GM19324 (cell line): ENCODE measurements at regions not wholly inside any gene's neighbourhood (a gene's known extent, or its start where the extent isn't known, plus 50 kb on each side); places are given as distances from the start of the nearest gene placed in this dataset.
"Not testable (repeated sequence)": the region's sequence is repeated elsewhere in the genome, so short reads cannot be mapped to it uniquely, and the experiment has no call there.

ENCODE experiments used
- ATAC-seq: cut with Tn5 transposase; IDR thresholded peaks from one replicate; pipeline ENCODE4 v1.9.1; 2021; ENCODE audit warnings: mild to moderate bottlenecking, moderate library complexity; ENCODE audit not compliant: unreplicated experiment, low FRiP score

DNA sequence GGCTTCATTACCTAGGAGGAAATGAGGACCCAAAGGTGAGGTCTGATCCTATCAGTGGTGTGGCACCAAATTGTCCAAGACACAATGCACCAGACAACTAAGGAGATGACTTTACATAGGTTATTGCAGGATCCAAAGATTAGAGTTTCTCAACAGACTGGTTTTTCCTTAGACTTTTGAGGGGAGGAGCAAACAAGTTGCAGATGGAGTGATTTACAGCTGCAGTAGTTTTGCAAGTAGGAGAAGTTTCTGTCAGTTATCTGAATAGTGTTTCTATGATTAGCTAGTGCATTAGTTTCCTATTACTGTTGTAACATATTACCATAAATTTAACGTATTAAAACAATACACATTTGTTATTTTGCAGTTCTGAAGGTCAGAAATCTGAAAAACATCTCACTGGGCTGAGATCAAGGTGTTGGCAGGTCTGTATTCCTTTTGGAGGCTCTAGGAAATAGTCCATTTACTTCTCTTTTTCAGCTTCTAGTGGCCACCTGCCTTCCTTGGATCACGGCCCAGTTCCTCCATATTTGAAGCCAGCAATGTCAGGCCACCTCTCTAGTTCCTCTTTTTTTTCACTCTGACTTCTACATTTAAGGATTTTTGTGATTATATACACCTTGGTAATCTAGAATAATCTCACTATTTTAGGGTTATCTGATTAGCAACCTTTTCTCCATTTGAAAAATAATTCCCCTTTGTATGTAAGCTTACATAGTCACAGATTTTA, 994.9 kb downstream of the REEP3 start:
- no peak for ATAC-seq

DNA sequence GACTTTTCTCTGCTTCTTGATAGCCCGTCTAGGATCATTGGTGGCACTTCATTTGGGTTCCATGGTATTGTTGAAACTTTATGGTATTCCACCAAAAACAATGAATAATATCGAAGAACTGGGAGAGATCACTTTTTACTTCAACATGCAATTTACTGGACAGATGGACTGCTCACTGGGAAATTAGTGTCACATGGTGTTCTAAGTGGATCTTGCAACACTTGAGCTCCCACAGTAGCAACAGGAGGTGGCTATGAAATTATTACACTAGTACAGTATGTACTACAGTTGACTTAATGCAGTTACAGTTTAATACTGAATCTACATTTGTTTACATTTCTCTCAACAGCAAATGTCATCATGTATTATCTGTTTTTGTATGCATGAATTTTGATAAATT, 997.3 kb downstream of the REEP3 start:
- ATAC-seq: no peak

DNA sequence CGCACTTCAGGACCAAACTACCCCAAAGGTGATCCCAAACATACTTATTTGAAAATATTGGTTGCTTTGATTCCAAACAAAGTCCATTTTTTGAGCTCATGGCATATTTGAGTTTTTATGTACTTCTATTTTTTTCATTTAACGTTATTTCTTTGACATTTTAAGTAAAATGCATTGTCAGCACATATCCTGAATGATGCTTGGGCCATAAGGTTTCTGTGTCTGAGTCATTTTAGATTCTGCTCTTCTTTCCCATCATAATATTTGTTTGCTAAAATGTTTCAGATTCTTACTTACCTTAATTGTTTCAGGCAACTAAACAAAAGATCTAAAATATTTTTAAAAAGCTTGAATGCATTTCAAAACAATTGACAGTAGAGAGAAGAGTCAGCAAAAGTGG, 998.2 kb downstream of the REEP3 start:
- ATAC-seq: no peak

DNA sequence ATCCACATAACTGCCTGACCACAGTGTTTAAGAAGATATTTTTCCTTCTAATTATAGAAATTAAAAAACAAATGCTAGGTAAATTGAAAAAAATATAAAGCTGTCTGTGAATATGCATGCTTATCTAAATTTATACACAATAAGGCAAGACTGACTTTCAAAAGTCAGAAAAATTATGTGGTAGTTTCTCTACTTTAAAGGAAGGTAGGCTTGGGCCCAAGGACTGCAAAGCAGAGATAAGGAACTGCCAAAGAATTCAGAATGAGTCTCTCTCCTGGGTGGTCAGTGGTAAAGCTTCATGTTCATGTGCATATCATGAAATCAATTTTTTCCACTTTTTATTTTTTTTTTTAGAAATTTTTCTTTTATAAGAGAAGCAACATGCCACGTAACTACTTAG, 998.6 kb downstream of the REEP3 start:
- no peak for ATAC-seq

DNA sequence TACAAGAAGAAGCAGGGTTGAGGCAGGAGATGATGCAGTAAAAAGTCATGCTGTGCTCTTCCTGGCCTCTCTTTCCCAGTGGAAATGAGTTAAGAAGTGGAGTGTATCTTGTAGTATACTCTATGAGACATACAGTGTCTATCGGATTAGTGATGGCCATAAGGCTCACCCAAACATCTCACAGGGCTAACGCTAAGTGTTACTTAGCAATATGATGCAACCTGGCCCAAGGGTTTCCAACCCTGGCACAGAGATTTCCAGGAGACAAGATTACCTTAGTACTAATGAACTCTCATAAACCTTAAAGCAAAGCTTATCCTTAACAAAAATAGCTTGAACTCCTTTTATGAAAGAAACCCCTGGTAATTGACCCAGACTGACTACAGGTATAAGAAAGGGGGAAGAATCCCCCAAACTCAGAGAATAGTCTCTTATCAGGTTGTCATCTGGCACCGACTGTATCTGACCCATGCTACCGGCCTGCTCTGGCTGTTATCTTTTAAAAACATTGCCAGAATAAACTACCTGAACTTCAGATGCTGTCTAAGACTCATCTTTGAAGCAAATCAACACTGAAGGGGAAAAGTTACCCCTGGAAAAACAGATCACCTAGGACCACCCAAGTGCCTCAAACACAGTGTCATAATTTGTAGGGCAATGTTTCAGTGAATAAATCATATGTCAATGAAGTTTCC, 1002.0 kb downstream of the REEP3 start:
- no peak for ATAC-seq

DNA sequence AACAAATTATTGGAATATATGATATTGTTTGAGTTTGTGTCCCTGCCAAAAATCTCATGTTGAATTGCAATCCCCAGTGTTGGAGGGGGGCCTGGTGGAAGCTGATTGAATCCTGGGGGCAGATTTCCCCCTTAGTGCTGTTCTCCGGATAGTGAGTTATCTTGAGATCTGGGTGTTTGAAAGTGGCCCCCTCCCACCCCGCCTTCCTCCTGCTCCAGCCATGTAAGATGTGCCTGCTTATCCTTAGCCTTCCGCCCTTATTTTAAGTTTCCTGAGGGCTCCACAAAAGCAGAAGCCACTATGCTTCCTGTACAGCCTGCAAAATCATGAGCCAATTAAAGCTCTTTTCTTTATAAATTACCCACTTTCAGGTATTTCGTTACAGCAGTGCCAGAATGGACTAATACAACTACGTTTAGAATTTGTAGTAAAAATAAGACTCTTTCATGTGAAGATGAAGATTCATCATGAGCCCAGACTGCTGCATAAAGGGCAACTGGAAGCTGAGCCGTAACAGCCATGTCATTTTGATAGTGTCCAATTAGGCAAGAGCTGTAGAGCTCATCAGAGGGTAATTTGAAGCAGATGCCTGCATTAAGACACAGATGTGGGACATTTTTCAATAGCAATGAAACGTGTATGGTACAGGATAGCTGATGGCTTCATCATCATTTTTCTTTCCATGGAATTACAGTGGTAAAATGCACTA, 1007.2 kb downstream of the REEP3 start:
- ATAC-seq: no peak

DNA sequence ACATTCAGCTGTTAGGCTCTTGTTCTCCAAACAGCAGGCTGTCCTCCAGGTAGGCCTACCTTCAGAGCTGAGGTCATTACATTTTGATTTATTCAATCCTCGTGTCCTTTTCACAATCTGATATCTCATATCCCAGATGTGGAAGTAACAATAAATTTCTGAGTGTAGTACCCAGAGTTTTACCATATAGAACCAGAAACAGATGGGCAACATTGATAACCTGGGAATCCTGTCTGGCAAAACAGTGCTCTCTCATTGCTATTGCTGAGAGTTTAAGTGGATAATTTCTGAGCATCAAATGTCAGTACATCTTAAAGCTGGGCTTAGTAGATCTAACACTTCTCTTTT, 1007.8 kb downstream of the REEP3 start:
- ATAC-seq: no peak

DNA sequence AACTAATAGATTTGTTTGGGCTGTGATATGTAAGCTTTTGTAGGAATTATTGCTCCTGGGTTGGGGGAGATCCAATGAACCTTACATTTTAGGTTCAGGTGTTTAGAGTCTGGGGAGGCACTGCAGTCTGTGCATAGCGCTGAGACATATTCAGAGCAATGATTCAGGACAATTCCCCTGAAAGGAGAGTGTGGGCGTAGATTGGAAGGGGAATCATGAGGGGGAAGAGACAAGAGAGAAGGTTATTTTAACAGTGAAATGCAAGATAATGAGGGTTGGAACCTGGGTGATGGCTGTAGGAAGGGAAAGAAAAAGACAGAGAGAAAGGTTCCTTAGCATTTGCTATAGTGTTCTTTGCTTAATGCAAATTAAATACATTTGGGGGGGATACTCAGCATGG, 1013.4 kb downstream of the REEP3 start:
- ATAC-seq: no peak

DNA sequence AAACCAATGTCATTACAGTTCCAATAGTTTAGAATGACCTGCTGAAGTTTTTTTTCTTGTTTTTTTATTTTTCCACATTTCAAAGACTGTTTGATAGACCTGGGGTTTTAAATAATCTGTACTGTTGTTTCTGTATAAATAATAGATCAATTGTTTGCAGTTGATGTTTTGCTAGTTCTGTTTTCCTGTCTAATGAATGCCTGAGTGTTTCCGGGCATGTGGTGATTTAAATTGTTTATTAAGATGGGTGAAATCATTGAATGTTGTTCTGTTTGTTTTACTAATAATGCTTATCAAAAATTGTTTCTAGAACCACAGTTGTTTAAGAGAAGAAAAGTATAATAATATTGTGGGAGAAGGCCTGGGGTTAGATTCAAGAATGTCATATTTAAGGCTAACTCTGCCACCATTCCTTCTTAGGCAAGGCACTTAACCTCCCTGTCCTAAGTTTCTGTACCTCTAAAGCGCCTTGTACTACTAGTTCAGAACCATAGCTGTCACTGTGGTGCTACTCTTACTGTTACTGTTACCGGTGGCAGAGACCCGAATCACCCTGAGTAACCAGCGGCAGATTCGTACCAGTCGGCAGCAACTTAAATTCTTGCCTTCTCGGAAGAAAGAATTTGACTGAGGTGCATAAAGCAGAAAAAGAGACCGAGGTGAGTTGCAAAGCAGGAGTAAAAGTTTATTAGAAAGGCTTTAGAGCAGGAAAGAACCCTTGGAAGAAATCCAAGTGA, 1014.1 kb downstream of the REEP3 start:
- ATAC-seq: no peak

DNA sequence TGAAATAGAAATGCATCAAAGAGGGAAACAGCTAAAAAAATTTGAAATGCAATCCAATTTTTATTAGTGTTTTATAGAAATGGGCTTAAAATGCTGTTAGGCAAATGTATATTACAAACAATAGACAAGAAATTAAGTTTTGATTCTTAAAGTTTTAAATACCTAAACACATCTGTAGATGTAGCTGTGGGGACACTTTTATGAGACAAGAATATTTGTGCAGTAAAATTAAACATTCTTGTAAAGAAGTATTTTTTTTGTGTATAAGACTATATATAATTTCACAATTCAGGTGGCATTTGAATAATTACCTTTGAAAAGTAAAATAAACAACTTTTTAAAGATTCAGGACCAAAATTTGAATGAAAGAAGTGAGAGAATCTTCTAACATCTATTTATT, 1015.9 kb downstream of the REEP3 start:
- no peak for ATAC-seq

DNA sequence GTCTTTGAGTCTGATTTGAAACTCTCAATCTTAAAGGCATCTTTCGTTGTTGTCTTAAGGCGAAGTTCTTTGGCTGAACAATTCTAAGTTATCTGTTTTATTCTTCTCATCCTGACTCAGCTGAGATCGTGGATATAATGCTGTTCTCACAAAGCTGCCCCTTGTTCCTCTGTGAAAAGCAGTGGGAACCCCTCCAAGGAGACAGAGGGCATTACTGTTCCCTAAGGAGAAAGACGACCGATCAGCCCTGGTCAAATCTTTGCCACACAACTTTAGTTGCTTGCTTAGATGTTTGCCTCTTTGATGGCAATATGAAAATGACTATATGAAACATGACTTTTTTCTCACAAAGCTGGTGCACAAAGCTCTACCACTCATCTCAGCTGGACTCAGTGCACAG, 1016.7 kb downstream of the REEP3 start:
- no peak for ATAC-seq

DNA sequence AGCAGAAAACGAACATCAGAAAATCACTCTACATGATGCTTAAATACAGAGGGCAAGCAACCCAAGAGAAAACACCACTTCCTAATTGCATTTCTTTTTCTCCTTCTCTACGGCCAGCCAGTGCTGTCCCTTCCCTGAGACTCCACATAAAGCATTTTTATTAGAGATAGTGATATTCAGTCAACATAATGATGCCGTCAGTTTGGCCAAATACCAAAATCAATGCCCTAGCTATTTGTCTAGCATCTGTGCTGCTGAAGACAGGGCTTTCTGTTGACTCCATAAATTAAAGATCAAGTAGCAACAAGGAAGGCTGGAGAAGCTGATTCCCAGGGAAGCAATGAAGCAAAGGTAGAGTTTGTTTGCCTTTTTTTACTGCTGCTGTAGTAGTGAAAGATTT, 1024.9 kb downstream of the REEP3 start:
- ATAC-seq: no peak

DNA sequence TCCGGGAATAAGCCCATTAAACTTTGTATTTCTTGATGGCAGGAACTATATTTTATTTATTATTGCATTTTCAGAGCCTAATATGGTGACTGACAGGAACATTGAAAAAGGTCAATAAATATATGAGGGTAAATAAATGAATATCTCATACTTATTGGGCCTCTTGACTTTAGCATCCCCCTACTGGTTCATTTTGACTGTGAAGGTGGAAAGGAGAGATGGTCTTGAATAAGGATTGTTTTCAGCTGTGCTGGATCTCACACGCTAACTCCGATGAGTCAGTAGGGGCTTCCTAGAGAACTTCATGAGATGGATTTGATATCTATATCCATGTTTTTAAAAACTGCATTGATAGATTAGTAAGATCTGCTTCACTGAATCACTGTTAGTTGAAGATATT, 1026.0 kb downstream of the REEP3 start:
- ATAC-seq: no peak

DNA sequence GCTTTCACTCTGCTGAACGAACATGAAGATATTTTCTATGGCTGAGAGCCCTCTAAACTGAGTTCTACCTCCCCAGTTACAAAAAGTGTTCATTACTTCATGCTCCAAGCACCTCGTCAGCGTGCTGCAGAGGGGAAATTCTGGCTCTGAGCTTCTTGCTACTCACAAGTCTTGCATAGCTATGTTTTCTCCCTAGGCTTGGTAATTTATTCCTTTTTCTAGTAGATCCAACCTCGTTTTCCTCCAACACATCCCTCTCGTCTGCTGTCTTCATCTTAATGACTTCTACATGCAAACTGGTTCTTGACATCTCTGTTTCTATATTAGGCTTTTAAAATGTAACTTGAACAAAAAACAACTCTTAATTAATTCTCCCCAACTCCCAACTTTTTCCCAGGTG, 1034.5 kb downstream of the REEP3 start:
- no peak for ATAC-seq

DNA sequence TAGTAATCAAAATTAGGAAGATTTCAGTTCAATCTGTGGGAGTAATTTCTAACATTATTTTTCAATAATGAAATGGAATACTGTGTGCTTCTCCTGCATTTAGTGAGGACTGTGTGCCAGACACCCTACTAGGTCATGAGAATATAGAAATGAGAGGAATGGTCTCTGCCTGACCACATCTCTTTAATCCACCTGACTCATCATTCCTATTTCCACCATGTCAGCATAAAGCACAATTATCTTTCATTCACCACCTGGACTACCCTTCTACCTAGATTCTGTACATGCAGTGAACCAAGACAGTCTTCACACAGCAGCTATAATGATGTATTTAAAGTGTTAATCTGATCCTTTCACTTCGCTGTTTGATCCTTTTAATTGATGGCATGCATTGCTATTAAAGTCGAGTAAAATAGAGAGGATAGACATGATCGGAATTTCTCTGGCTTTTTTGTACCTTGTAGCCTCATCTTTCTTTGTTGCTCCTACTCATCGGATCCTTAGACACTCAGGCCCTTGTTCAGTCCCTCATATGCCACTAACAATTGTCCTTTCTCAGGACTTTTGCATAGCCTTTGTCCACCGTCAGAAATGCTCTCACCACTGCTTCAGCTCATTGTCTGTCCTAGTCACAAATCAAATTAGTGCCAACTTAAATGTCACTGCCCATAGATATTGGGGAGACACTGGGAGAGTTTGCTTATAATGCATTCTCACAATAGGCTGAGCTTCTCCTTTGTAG, 1037.1 kb downstream of the REEP3 start:
- ATAC-seq: no peak

DNA sequence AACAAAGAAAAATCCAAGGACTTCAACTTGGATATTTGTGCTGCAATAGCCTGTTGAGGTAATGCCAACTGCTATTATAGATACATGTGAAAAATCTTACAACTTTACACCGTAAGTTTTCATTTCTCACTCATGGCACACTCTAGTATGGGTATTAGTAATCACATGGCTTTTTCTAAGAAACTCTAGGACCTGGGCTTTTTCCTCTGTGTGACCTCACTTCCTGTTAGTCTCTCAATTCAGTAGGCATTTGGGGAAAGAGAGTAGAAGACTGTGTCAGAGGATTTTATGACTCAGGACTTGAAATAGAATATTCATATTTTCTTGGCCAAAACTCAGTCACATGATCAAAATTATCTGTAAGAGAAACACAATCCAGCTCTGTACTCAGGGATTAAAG, 1049.9 kb downstream of the REEP3 start:
- ATAC-seq: no peak

DNA sequence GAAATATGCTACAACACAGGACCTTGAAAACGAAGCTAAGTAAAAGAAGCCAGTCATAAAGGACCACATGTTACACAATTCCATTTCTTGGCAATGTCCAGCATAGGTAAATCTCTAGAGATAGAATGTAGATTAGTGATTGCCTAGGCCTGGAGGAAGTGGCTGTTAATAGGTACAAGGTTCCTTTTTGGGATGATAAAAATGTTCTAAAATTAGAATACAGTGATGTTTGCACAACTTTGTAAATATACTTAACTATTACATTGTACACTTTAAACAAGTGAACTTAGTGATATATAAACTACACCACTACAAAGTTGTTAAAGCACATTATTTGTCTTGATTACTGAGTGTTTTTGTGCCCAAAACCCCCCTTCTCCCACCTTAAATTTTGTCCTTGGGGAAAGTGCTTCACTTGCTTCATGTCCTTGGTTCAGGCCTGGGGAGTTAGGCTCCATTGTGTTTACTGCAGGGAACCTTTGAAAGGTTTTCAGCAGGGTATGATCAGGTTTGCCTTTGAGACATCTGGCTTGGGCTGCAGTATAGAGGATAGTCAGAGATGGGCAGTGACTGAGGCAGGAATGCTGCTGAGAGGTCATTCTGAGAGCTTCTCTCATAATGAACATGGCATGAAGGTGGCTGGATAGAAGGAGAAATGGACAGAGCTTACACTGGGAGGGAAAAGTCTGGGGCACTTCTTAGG, 1052.6 kb downstream of the REEP3 start:
- no peak for ATAC-seq

DNA sequence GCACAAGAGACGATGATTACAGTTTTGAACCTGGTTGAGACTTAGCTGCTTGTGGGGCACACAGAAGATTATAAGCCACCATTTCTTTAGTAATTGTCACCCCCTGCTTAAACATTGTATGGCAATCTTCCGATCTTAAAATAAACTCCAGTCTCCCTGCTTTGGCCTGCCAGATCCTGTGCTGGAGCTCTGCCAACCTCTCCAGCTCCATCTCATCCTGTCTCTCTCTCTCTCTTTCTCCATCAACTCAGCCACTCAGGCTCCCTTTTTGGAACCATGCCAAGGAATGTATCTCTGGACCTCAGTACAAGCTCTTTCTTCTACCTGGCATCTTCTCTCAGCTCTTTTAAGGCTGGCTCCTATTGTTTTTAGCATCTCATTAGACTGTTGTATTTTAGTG, 1053.2 kb downstream of the REEP3 start:
- ATAC-seq: no peak

DNA sequence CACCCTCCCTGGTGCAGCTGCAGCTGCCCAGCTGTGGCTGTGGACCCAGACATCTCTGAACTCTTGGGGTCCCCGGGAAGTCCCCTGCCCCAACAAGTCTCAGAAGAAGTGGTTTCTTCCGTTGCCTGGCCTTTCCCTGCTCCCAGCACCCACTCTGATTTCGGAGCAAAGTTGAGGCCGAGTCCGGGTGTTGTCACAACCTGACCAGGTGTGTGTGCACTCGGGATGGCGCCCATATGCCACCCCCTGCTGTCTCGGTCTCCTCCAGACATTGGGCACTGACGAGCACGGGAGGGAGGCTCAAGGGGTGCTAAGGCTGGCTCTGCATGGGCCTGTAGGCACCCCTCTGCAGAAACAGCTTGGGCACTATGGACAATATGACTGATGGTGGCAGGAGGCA, 1055.3 kb downstream of the REEP3 start:
- ATAC-seq: no peak

DNA sequence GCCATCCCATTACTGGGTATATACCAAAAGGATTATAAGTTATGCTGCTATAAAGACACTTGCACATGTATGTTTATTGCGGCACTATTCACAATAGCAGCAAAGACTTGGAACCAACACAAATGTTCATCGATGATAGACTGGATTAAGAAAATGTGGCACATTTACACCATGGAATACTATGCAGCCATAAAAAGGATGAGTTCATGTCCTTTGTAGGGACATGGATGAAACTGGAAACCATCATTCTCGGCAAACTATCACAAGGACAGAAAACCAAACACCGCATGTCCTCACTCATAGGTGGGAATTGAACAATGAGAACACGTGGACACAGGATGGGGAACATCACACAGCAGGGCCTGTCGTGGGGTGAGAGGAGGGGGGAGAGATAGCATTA, 1057.6 kb downstream of the REEP3 start:
- not testable (repeated sequence) for ATAC-seq
